Mucosa of descending colon (tissue), 3 donors: ENCODE measurements at regions not wholly inside any gene's neighbourhood (a gene's known extent, or its start where the extent isn't known, plus 50 kb on each side); places are given as distances from the start of the nearest gene placed in this dataset.
A peak's percentile ranks its signal among the peaks of the same experiment; 100 is the strongest.

ENCODE experiments used
- ATAC-seq: fragments of 200-7000 bp; cut with Tn5 transposase; one replicate; pipeline ENCODE4 v1.9.1; 2020; ENCODE audit warnings: mild to moderate bottlenecking, moderate library complexity
- DNase-seq, 3 donors: peaks; one replicate each; pipeline ENCODE4 v3.0.0-alpha.2; 2020
- H3K36me3 ChIP-seq: fragments of 200-600 bp; one replicate; pipeline ENCODE4 v1.8.0; 2021; ENCODE audit warnings: low read depth, mild to moderate bottlenecking
- H3K4me1 ChIP-seq: fragments of 200-600 bp; one replicate; pipeline ENCODE4 v1.8.0; 2021; ENCODE audit warnings: low read depth, mild to moderate bottlenecking
- H3K4me3 ChIP-seq: fragments of 200-600 bp; one replicate; pipeline ENCODE4 v1.8.0; 2021; ENCODE audit warnings: mild to moderate bottlenecking
- H3K9me3 ChIP-seq: fragments of 200-600 bp; one replicate; pipeline ENCODE4 v1.8.0; 2021; ENCODE audit warnings: mild to moderate bottlenecking
- intact Hi-C, 2 donors: fragments of 100-400 bp; cut with DNase I in 1 of 2; cut with micrococcal nuclease in 1 of 2; formaldehyde crosslinking; loops; one replicate each; pipeline versions ENCODE4 v1.11.0 to v1.11.1; 2022; cut with DNase I, micrococcal nuclease
- TF ChIP-seq, protein P1 (sequence below): fragments of 200-600 bp; IDR thresholded peaks from one replicate; pipeline ENCODE4 v1.8.0; 2022; ENCODE audit warnings: antibody characterized with exemption, mild to moderate bottlenecking
- donor health status: DM: no; HTN: no; CAD: no; lungs with moderate emphysema.
- donor health status: DM: no; HTN: no; CAD: no.
- donor health status: DM: no; HTN: yes; CAD: no.

DNA sequence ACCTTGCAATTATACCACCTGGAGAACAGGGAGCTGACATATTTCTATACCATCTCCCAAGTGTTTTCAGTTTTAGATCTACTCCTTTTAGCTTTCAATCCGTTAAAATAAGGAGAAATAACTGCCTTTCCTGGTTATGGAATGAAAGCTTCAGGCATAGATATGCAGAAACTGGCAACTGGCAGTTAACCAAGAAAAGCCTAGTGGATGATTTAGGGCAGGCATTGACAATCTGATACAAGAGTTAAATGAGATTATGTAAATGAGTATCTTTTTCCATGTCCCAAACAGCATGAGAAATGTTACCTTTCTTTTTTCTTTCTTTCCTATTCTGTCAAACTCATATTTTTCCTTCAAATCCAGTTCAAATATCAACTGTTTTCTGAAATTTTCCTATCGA lies 689.1 kb upstream of the DPPA4 start:
- no peaks in the 10 kb centered on the region for H3K4me1 ChIP-seq
- no peaks in the 10 kb centered on the region for H3K9me3 ChIP-seq
- H3K4me3 ChIP-seq = no peak overlapping the region
- ATAC-seq (no peak), DNase-seq (no peak)
- no peaks in the 10 kb centered on the region for H3K36me3 ChIP-seq
- intact Hi-C loops = no loop called here
- TF ChIP-seq, protein P1, sequence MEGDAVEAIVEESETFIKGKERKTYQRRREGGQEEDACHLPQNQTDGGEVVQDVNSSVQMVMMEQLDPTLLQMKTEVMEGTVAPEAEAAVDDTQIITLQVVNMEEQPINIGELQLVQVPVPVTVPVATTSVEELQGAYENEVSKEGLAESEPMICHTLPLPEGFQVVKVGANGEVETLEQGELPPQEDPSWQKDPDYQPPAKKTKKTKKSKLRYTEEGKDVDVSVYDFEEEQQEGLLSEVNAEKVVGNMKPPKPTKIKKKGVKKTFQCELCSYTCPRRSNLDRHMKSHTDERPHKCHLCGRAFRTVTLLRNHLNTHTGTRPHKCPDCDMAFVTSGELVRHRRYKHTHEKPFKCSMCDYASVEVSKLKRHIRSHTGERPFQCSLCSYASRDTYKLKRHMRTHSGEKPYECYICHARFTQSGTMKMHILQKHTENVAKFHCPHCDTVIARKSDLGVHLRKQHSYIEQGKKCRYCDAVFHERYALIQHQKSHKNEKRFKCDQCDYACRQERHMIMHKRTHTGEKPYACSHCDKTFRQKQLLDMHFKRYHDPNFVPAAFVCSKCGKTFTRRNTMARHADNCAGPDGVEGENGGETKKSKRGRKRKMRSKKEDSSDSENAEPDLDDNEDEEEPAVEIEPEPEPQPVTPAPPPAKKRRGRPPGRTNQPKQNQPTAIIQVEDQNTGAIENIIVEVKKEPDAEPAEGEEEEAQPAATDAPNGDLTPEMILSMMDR = no peak

DNA sequence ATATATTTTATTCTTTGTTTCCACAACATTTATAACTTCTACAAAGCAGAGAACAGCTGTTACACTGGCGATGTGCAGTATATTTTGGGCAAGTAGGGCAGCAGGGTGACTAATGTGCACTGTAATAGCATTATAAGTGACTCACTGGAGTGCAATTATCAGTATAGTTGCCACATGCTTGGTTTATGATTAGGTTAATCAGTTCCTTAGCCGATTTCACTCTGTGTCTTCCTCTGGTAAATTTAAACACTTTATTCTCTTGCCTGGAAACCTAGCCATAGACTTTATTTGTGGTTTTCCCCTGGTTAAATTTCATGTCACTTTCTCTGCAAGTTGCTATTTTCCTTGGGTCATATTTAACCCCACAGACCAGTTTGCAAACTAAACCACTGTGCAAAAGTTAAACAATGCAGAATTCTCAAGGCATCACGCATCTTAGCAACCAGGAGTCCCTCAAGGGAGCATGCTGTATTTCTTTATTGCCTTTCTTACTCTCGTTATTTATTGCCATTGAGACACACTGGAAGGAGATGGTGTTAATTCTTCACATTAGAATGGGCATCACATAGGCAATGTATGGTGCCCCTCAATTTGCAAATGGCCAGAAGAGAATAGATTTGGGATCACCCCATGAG lies 690.2 kb upstream of the DPPA4 start:
- DNase-seq (no peak), ATAC-seq (peak; percentile 89)
- no peaks in the 10 kb centered on the region for H3K4me1 ChIP-seq
- no peak overlapping the region for H3K4me3 ChIP-seq
- no peaks in the 10 kb centered on the region for H3K9me3 ChIP-seq
- intact Hi-C loops = no loop called here
- no peaks in the 10 kb centered on the region for H3K36me3 ChIP-seq
- TF ChIP-seq, protein P1 = no peak

DNA sequence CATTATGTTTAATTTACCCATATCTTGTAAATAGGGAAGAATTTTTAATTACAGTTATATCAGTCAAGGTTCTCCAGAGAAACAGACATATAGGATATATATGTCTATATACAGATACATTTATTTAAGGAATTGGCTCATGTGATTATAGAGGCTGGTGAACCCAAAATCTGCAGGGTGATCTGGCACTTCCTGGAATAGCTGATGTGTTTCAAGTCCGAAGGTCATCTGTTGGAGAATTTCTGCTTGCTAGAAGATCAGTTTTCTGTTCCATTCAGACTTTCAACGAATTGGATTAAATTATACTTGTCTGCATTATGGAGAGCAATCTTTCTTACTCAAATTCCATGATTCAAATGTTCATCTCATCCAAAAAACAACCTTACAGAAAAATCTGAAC lies 694.6 kb upstream of the DPPA4 start:
- ATAC-seq (no peak), DNase-seq (no peak)
- H3K9me3 ChIP-seq = no peaks in the 10 kb centered on the region
- TF ChIP-seq, protein P1 = no peak
- H3K36me3 ChIP-seq = no peaks in the 10 kb centered on the region
- no peak overlapping the region for H3K4me3 ChIP-seq
- no peaks in the 10 kb centered on the region for H3K4me1 ChIP-seq
- intact Hi-C loops = no loop called here

DNA sequence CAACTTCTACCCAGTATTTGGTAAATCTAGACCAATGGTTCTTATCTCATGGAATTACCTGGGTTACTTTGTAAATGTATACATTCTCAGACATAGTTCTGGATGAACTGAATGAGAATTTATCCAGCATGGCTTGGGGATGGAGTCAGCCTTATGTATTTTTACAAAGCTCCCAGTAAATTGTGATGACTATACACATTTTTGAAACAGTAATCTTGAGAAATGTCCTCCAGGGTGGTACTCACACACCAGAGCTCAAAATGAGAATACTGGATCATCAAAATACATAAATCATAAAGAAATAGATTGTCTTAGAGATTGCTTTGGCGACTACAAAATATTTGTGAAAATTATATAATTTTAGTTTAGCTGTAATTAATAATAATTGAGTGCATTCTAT lies 722.1 kb upstream of the DPPA4 start:
- intact Hi-C loops = no loop called here
- H3K4me3 ChIP-seq = no peak overlapping the region
- no peaks in the 10 kb centered on the region for H3K36me3 ChIP-seq
- ATAC-seq = no peak
- DNase-seq = no peak
- H3K9me3 ChIP-seq = no peaks in the 10 kb centered on the region
- TF ChIP-seq, protein P1 = no peak
- no peaks in the 10 kb centered on the region for H3K4me1 ChIP-seq

DNA sequence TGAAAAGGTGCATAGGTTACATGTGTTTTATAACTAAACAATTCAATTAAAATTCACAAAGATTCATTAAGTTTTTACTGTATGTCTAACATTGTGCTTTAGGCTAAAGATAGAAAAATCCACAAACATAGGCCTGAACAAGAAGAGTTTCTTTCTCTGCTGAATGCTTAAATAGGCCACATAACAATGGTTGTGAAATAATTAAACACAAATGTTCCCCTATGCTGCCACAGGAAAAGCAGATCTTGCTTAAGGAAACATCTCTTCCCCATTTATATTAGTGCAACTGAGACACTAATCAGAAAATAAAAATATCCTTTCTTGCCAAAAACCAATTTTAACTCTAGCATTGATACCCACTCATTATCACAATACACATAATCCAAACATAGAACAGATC lies 725.4 kb upstream of the DPPA4 start:
- H3K4me3 ChIP-seq = no peak overlapping the region
- no peaks in the 10 kb centered on the region for H3K9me3 ChIP-seq
- no peak for DNase-seq
- TF ChIP-seq, protein P1 = no peak
- intact Hi-C loops = no loop called here
- H3K4me1 ChIP-seq = no peaks in the 10 kb centered on the region
- H3K36me3 ChIP-seq = no peaks in the 10 kb centered on the region
- no peak for ATAC-seq

DNA sequence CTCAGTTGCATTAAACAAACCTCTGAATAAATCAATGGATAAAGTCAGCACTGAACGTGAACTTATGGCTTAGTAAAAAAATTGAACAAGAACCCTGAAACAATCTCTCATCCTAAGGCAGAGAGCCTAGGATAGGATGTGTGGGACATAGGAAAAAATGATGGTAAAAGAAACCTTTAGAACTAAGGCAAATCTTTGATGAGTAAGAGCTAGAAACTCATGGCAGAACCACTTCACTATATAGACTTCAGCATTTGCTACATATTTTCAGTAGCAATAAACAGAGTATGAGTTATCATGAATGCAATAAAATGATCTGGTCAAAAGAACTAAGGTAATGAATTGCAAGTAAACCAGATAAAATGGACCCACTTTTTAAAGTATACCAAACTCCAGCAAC lies 725.8 kb upstream of the DPPA4 start:
- H3K4me1 ChIP-seq = no peaks in the 10 kb centered on the region
- intact Hi-C loops = no loop called here
- H3K4me3 ChIP-seq = no peak overlapping the region
- H3K36me3 ChIP-seq = no peaks in the 10 kb centered on the region
- DNase-seq (no peak), ATAC-seq (no peak)
- TF ChIP-seq, protein P1 = no peak
- no peaks in the 10 kb centered on the region for H3K9me3 ChIP-seq
